ENCODE measurements at regions not wholly inside any gene's neighbourhood (a gene's known extent, or its start where the extent isn't known, plus 50 kb on each side); places are given as distances from the start of the nearest gene placed in this dataset.

DNA sequence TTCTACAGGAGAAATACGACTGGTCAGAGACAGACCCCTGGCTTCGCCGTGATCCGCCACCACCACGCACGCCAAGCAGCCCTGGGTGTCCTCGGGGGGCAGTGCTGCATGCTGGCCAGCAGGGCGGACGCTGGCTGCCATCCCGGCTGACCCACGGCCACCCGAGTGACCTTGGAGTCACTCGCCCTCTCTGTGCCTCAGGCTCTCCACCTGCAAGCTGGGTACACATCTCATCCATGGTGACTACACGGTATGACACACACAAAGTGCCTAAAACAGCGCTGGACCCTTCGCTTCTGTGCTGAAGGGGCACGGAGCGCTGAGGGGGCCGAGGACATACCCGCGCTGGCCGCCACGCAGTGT is 62.0 kb upstream of the RNF32 start:
- TF ChIP-seq POLR2AphosphoS5 (IDR thresholded peaks at IDR 0.05; ENCODE audit: low read depth, low read length) (no peak), POLR2A (IDR thresholded peaks at IDR 0.05; ENCODE audit: low read depth, low read length) (no peak), TAF1 (IDR thresholded peaks at IDR 0.05; ENCODE audit: low read depth, low read length) (no peak), POU2F2 (IDR thresholded peaks at IDR 0.05; ENCODE audit: low read depth, low read length) (no peak)
